K562 (cell line): ENCODE measurements at regions not wholly inside any gene's neighbourhood (a gene's known extent, or its start where the extent isn't known, plus 50 kb on each side); places are given as distances from the start of the nearest gene placed in this dataset.

Experiments
- CXXC5 ChIP-seq: fragments of 250-450 bp; sonication (Bioruptor Pico); IDR thresholded peaks from 2 replicates; pipeline ENCODE4 v1.8.0; 2022; ENCODE audit warnings: inconsistent platforms, mild to moderate bottlenecking, moderate library complexity
- NRF1 ChIP-seq, 2 experiments: fragments of 450-650 bp; IDR thresholded peaks in 1 of 2; conservative IDR thresholded peaks in 1 of 2; 2 replicates each; pipeline ENCODE4 v1.6.1; 2014; ENCODE audit warnings: mild to moderate bottlenecking in 2 of 2
- PRMT5 ChIP-seq: sonication (generic); formaldehyde crosslinking; IDR thresholded peaks from 2 replicates; pipeline ENCODE4 v1.5.0; 2020; ENCODE audit warnings: missing genetic modification reagents
- SP2 ChIP-seq: IDR thresholded peaks from 2 replicates; pipeline ENCODE4 v1.6.1; 2011; ENCODE audit warnings: mild to moderate bottlenecking, low read depth, low read length, moderate library complexity; ENCODE audit not compliant: poor library complexity, severe bottlenecking; ENCODE audit errors: extremely low read depth
- ZC3H11A ChIP-seq: IDR thresholded peaks from 2 replicates; pipeline ENCODE4 v1.6.1; 2012; ENCODE audit warnings: low read depth, low read length, improper control_type of control experiment
- TF ChIP-seq, protein P1 (sequence below): fragments of 450-650 bp; IDR thresholded peaks from one replicate; pipeline ENCODE4 v1.6.1; 2018; ENCODE audit warnings: mild to moderate bottlenecking, moderate library complexity; ENCODE audit not compliant: partially characterized antibody
- TF ChIP-seq, protein P2 (sequence below): sonication (generic); formaldehyde crosslinking; IDR thresholded peaks from 2 replicates; pipeline ENCODE4 v1.8.0; 2022; ENCODE audit warnings: mild to moderate bottlenecking, missing genetic modification reagents
- TF ChIP-seq, protein P3 (sequence below): sonication (generic); formaldehyde crosslinking; IDR thresholded peaks from 2 replicates; pipeline ENCODE4 v1.8.0; 2022; ENCODE audit warnings: mild to moderate bottlenecking, missing genetic modification reagents

DNA sequence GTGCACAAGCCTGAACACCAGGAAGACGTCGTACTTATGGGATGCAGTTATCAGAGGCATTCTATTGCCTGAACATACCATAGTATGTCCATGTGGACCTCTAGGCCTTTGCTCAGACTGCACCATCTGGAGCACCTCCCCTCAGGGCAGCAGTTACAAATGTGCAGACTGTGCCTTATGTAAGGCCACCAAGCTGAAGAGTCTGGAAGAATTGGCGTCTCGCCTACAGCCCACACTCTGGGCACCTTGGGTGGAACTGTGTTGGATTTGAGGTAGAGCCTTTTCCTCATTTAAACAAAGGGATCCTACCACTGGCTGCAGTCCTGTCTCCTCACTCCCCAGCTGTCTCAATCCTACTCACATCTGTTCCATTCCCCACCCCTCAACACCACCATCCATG lies 204.3 kb upstream of the FRMD6 start (continued):
- TF ChIP-seq, protein P1, sequence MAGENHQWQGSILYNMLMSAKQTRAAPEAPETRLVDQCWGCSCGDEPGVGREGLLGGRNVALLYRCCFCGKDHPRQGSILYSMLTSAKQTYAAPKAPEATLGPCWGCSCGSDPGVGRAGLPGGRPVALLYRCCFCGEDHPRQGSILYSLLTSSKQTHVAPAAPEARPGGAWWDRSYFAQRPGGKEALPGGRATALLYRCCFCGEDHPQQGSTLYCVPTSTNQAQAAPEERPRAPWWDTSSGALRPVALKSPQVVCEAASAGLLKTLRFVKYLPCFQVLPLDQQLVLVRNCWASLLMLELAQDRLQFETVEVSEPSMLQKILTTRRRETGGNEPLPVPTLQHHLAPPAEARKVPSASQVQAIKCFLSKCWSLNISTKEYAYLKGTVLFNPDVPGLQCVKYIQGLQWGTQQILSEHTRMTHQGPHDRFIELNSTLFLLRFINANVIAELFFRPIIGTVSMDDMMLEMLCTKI: no peak
- no peak for TF ChIP-seq ZC3H11A
- no peak for TF ChIP-seq SP2
- TF ChIP-seq, protein P2, sequence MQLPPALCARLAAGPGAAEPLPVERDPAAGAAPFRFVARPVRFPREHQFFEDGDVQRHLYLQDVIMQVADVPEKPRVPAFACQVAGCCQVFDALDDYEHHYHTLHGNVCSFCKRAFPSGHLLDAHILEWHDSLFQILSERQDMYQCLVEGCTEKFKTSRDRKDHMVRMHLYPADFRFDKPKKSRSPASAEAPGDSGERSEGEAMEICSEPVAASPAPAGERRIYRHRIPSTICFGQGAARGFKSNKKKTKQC (CRISPR knock-in tag): no peak
- TF ChIP-seq CXXC5: no peak
- TF ChIP-seq, protein P3, sequence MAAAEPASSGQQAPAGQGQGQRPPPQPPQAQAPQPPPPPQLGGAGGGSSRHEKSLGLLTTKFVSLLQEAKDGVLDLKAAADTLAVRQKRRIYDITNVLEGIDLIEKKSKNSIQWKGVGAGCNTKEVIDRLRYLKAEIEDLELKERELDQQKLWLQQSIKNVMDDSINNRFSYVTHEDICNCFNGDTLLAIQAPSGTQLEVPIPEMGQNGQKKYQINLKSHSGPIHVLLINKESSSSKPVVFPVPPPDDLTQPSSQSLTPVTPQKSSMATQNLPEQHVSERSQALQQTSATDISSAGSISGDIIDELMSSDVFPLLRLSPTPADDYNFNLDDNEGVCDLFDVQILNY (CRISPR knock-in tag): no peak
- no peak for TF ChIP-seq NRF1 (conservative IDR thresholded peaks at IDR 0.05 in 1 of 2, IDR thresholded peaks at IDR 0.05 in 1 of 2)
- no peak for TF ChIP-seq PRMT5 (CRISPR knock-in tag)
